GM21528 (cell line): ENCODE measurements at regions not wholly inside any gene's neighbourhood (a gene's known extent, or its start where the extent isn't known, plus 50 kb on each side); places are given as distances from the start of the nearest gene placed in this dataset.
"Not testable (repeated sequence)": the region's sequence is repeated elsewhere in the genome, so short reads cannot be mapped to it uniquely, and the experiment has no call there.

Source experiments
- ATAC-seq: cut with Tn5 transposase; IDR thresholded peaks from one replicate; pipeline ENCODE4 v1.9.1; 2021; ENCODE audit warnings: mild to moderate bottlenecking, moderate library complexity; ENCODE audit not compliant: unreplicated experiment, low FRiP score

DNA sequence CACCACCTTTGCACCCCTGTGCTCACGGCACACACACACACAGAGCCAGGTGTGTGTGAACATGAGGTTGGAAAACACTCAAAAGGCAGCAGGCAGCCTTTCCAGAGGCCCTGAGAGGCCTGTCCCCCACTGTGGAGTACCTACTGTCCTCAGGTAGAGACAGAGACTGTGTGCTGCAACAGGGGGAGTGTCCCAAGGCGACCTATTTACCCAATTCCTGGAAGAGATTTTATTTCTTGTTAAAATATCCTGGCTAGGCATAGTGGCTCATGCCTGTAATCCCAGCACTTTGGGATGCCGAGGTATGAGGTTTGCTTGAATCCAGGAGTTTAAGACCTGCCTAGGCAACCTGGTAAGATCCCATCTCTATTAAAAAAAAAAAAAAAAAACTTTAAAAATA lies 108.5 kb downstream of the COPRS start:
- ATAC-seq, result no peak

DNA sequence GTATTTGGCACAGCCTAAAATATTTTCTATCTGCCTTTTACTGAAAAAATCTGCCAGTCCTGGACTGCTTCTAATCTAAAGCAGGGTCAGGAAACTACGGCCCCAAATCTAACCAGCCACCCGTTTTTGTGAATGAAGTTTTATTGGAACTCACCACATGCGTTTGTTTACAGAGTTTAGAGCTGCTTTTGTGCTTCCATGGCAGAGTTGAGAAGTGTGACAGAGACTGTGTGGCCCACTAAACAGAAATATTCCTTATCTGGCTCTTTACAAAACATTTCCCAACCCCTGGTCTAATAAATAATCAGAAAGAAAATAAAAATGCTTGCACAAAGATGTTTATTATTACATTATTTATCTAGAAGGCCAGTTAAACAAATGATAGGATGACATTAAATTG lies 110.2 kb downstream of the COPRS start:
- no peak for ATAC-seq

DNA sequence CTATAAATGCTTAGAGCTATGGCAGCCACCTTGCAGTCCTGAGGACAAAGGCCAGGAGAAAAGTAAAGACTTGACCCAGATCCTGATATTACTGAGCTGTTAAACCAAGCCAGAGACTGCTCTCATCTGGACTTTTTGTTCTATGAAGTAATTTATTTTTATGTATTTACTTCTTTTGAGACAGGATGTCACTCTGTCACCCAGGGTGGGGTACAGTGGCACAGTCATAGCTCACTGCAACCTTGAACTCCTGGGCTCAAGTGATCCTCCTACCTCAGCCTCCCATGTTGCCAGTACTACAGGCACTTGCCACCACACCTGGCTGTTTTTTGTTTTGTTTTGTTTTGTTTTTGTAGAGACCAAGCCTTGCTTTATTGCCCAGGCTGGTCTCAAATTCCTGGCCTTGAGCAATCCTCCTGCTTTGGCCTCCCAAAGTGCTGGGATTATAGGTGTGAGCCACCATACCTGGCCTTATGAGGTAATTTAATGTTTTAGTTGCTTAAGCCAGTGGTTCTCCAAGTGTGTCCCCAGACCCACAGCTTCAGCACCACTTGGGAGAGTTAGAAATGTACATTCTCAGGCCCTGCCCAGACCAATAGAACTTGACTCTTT lies 112.1 kb downstream of the COPRS start:
- ATAC-seq, result no peak

DNA sequence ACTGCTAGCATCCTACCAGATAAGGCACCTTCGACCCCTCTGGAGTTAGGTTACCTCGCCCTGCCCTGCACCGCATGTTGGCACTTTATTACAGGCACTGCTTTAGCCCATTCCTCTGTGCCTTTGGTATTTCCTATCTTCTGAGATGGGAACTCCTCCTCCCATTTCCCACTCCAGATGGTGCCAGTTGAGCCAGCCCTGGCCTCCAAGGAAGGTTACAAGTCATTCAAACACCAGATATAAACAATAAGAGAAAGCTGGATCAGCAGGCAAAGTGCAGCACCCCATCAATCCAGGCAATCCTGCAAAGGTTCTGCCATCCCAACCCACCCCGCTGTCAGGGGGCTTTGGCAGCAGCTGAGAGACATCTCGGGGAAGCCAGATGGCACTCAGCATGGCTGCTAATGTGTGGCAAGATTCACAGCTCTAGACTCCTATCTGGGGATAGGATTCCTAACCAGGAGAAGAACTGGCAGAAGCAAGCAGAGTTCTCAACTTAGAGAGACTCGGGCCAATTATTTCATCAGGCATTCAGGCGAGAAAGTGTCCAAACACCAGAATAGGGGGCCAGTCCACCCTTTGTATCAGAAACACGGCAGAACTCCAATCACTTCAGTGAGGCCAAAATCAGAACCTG lies 113.0 kb downstream of the COPRS start:
- ATAC-seq, result no peak

DNA sequence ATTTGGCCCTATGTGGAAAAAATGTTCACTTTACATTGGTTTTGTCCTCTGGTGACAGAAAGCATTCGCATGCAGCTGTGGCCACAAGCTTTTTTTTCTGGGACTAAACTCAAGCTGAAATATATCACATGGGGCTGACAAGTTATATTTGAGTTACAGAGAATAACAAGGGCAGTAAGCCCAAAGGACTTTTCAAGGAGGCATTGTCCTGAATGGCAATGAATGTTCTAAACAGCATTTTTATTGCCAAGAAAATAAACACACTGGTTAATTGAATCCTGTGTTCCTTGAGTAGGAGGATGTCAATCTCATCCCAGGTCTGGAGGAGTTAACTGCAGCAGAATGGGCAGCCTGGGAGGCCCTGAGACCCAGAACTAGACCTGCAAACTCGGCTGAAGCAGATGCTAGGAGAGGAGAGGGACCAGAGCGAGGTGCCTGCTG lies 114.5 kb downstream of the COPRS start:
- ATAC-seq, result no peak

DNA sequence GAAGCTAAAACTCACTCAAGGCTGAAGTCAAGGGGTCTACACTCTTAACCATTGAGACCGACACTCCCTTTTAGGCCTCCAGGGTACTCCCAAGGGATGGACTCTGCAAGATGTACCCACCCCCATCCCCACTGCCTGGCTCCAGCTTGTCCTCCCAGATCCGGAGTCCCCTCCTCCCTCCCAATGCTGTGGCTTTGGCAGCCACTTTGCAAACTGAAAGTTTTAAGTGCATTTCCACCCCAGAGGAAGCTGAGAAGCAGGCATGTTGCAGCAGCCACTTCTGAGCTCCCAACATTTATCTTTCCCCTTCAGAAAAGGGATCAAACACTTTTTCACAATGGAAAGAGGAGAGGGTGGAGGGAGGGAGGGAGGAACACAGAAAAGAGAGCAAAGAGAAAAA lies 115.2 kb downstream of the COPRS start:
- ATAC-seq, result no peak

DNA sequence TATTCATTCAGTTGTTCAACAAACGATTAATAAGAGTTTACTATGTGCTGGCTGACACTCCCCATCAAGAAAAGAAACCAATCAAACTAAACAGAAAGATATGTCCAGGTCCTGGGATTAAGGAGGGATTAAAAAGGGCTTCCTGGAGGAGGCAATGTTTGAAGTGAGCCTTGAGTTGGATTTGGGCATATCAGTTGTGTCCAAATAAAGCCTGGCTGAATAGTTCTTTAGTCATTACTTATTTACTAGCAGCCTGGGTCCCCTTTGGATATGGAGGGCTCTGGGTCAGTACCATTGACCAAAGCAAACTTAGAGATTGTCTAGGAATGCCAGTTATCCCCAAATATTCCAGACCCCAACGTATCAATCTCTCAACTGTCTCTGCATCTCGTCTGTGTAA lies 117.7 kb downstream of the COPRS start:
- ATAC-seq, result no peak

DNA sequence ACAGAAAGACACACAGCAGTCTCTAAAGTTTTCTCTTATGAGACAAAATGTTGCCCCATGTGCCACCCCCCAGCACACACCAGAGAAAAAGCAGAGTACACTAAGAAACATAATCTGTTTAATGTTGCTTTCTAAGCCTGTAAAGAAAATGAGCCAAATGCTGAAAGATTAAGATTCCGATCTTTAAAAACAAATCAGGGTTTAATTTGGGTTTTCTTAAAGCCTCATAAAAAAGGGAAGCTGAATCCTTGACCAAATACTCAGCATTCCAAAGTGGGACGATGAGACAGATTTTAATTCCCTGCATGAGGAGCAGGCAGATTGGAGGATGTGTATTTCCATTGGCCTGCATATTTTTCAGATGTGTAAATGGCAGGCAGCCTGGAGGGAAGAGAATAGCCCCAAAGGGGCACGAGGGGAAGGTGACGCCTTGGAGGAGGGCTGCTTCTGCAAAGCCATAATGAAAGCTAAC lies 118.4 kb downstream of the COPRS start:
- ATAC-seq, result no peak

DNA sequence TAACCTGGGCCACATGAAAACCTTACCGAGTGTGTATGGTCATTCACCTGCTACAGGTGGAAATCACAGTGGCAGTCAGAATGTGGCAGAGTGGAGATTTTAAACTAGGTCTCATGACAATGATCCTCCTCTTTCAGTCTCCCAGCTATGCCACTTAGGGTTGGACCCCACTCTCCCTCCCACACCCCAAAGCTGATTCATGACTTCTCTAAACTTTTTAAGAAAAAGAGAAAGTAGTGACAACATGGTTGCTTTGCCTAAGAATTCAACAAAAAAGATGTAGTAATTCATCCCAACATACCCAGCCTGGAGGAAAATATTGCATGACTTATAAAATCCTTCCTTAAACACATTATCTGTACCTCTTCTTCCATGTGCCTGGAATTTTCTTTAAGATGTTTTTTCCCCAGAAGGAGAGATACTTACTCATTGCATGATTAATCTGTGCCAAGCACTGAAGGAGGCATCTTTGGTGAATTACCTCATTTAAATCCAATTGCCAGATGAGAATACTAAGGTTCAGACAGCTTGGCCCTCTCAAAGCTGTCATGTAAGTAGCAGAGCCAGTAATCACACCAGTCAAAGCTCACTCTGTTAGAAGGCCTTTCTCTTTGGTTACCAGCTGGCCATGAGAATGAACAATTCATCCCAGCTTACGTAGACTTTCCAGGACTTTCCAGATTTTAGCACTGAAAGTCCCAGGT lies 119.9 kb downstream of the COPRS start:
- ATAC-seq, result no peak

DNA sequence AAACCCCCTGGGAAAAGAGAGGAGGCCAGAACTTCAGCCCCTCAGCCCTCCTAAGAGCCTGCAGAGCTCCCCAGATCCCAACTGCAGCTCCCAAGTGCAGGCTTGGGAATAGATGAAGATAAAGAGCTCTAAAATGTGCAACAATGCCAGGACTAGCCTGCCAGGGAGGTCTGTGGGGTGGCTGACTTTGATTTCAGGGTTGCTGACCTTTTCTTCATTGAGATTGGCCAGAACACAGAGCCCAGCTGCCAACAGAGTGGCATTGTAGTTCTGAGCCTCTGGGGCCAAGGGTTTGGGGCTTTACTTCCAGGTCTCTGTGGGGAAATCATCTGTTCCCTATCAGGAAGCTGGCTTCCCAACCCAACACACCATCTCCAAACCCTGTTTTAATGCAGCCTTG lies 120.6 kb downstream of the COPRS start:
- ATAC-seq, result no peak

DNA sequence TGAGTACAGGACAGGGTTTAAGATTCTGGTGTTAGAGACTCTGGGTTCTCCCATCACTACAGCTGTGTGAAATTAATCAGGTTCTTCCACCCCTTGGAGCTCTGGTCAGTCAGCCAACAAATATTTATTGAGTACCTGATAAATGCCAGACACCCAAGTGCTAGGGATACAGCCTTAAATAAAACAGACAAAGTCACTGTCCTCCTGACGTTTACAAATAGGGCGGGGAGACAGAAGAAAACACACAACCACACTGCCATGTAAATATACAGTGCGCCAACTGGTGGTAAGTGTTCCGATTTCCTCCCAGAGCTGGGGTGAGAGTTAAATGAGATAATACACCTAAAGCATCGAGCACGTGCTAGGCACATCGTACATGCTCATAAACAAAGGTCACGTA lies 121.0 kb downstream of the COPRS start:
- ATAC-seq, result no peak

DNA sequence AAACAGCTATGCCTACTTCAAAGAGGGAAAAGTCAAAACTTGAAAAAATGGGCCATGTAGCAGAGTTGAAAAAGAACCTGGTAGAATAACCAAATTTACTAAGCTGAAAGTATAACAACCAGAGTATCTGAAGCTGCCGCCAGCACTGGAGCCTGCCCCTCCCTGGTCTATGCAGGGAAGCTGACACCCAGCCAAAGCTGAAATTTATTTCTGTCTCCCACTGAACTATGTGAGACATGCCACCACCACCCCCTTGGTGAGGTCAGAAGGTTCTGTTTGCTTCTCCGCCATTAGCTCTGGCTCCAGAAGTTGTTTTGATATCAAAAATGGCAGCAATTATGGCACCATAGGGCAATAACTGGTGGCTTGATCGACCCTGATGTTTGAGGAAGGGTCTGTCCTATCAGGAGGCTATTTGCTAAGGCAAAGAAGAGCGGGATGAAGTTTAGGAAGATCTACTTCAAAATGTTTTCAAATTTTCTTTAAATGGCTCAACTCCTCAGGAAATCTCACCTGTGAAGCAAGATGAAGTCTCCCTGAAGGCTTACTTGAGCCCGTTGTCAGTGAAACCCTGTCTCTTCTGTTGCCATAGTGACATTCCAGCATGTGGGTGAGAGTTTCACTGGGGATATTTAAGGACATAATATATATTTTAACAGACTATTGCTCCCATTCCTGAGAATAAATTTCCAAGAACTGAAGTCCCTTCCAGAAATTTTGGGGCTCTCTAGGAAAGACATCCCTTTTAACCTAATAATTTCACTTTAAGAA lies 122.0 kb downstream of the COPRS start:
- ATAC-seq, result no peak

DNA sequence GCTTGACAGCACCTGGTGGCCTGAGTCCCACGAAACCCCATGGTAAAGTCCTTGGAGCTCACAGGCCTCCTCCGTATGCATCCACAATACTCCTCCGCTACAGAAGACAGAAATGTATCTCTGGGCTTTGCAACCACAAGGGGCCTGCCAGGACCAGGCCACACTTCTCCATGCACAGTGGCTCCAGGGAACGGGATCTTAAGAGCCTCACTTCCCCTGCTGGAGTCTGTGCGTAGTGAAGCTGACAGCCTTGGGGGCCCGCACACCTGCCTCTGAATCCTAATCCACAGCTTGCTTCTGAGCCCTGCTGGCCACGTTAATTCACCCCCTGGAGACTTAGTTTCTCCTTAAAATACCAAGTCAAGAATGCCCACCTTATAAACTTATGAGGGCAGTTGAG lies 125.7 kb downstream of the COPRS start:
- no peak for ATAC-seq

DNA sequence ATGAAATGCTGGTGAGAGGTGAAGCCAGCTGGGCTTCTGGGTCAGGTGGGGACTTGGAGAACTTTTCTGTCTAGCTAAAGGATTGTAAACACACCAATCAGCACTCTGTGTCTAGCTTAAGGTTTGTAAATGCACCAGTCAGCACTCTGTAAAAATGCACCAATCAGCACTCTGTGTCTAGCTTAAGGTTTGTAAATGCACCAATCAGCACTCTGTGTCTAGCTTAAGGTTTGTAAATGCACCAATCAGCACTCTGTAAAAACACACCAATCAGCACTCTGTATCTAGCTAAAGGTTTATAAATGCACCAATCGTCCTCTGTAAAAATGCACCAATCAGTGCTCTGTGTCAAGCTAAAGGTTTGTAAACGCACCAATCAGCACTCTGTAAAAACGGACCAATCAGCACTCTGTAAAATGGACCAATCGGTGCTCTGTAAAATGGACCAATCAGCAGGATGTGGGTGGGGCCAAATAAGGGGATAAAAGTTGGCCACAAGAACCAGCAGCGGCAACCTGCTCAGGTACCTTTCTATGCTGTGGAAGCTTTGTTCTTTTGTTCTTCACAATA lies 127.4 kb downstream of the COPRS start:
- not testable (repeated sequence) for ATAC-seq

DNA sequence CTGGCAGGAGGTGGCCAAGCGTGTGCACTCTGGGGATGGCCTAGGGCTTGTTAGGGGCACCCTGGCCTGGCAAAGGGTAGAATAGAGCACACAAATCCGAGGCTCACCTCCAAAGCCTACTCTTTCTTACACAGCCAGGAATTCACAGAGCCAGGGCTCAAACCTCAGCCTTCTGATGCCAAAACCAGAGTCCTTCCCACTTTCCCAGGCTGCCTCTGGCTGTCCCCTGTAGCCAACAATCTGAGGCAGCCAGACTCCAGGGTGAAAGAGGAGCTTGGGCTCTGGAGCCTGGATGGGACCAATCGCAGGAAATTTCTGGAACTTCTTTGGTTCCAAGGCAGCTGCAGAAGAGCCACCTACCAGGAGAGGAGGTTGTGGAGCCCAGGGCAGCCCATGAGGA lies 127.9 kb downstream of the COPRS start:
- ATAC-seq, result no peak

DNA sequence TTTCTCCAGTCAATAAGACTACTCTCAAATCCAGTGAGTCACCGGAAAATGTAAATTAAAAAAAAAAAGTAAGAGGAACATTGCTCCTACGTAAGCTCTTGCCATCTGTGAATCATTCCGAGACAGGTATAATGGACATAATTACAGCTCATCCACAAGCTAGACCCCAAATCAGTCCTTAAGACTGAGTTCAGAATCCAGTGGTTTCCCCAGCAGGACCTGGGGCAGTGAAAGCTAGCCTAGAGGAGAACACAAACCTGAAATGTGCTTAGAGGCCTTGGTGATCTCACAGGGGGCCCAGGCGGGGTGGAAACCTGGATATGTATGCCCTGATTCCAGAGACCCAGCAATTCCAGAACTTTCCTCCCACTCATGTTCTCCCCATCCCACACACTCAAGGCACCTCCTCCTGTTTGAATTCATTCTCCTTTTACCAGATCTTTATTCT lies 132.0 kb downstream of the COPRS start:
- no peak for ATAC-seq

DNA sequence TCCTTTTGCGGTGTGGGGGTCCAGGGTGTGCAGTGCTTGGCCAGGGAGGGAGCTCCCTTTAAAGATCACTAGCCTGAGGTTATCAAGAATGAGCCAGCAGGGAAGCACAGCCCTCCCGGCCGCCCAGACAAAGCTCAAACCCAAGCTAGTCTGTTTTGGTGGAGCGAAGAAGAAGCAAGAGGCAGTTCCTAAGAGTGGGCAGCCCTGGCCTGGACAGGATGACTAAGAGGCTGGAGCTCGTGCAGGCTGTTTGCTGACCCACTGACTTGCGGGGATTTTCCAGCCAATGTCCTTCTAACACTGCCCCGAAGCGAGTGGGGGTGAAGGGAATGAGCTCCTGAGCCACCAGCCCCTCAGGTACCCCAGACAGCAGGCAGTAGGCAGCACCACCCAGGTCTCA lies 134.4 kb downstream of the COPRS start:
- no peak for ATAC-seq

DNA sequence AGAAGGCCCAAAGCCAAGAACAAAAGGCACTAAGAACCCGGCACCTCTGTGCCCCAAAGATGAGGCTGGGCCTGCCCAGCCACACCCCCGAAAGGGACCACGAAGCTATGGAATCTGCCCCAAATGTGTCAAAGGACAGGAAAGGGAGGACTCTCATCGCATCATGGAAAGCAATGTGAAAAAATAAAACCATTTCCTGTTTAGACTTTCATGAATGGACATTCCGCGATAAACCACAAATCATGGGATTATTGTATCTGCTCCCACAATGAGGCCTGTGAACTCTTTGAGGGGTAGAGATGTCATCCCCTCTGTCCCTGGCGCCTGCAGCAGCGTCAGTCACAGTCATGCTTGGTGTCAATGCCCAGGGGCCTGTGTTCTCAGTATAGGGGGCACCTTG lies 135.0 kb downstream of the COPRS start:
- ATAC-seq, result no peak

DNA sequence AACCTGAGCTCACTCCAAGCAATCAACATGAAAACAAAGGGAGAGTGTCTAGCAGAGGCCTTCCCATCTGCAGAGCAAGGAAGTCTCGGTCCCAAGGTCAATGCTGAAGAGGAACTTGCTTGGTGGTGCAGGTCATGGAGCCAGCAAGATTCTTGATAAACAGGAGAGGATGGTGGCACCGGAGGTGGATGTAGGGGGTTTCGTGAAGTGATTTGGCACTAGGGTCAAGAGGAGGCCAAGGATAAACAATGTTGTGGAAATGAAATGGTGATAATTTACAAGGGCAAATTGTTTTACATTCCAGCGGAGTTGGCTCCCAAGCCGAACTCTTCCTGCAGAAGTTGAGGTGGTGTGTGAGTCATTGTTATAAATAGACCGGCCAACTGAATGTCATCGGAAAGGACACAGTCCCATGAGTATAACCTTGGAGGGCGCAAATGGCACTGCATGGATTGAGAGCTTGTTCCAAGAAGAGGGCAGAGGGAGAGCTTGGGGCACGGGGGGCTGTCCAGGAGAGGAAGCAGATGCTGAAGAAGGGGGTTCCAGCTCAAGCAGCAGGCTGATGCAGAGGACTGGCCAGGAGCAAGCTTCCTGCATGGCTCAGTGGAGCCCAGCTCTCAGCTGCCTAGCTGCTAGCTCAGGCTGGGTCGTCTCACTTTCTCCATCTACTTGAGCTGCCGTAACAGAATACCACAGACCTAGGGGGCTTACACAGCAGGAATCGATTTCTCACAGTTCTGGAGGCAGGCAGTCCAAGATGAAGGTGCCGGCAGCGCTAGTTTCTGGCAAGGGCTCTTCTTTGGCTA lies 136.6 kb downstream of the COPRS start:
- no peak for ATAC-seq
